Sigmoid colon (tissue), 4 donors: ENCODE measurements at regions not wholly inside any gene's neighbourhood (a gene's known extent, or its start where the extent isn't known, plus 50 kb on each side); places are given as distances from the start of the nearest gene placed in this dataset.

Experiments used
- CTCF ChIP-seq, 4 experiments: fragments of 450-650 bp in 3 of 4; fragments of 200-600 bp in 1 of 4; IDR thresholded peaks; one replicate each; pipeline ENCODE4 v1.5.1; 2016 to 2019; ENCODE audit warnings: antibody characterized with exemption in 4 of 4, mild to moderate bottlenecking in 3 of 4, moderate library complexity in 2 of 4
- EP300 ChIP-seq, 4 donors: sonication (generic); formaldehyde crosslinking; IDR thresholded peaks; one replicate each; pipeline ENCODE4 v1.6.1; 2017; ENCODE audit warnings: antibody characterized with exemption in 4 of 4
- POLR2A ChIP-seq, 2 donors: fragments of 450-650 bp; IDR thresholded peaks; one replicate each; pipeline ENCODE4 v1.6.1; 2016; ENCODE audit warnings: antibody characterized with exemption in 2 of 2, mild to moderate bottlenecking in 2 of 2, moderate library complexity in 2 of 2
- POLR2AphosphoS5 ChIP-seq, 4 donors: sonication (generic); formaldehyde crosslinking; IDR thresholded peaks; one replicate each; pipeline ENCODE4 v1.6.1; 2017; ENCODE audit warnings: antibody characterized with exemption in 4 of 4

- TF ChIP-seq POLR2AphosphoS5 (IDR thresholded peaks at IDR 0.05) (no peak), CTCF (IDR thresholded peaks at IDR 0.05) (no peak), POLR2A (IDR thresholded peaks at IDR 0.05) (no peak), EP300 (IDR thresholded peaks at IDR 0.05) (no peak)
Observed at GRCh38 chr10:118458957-118459641, 117.0 kb upstream of the FAM204A start.
